GM12878 (cell line): ENCODE measurements at regions not wholly inside any gene's neighbourhood (a gene's known extent, or its start where the extent isn't known, plus 50 kb on each side); places are given as distances from the start of the nearest gene placed in this dataset.

ENCODE experiments used
- ATAC-seq: fragments of 200-7000 bp; cut with Tn5 transposase; 3 replicates; pipeline ENCODE4 v1.9.1; 2020; ENCODE audit warnings: mild to moderate bottlenecking, moderate library complexity
- BruUV-seq: library from RNA; stranded (reverse); fragments of 400-500 nt; replicated peaks from 2 replicates; lab custom pipeline; 2021; lab: Mats Ljungman, UMichigan
- CTCF ChIA-PET: fragments of 300-600 bp; sonication (Branson Sonifier 250); formaldehyde crosslinking; extraction: SDS; loops from one replicate; lab custom pipeline; 2021; ENCODE audit warnings: inconsistent platforms; lab: Yijun Ruan, JAX
- POLR2A ChIA-PET: fragments of 350-600 bp; formaldehyde crosslinking; extraction: SDS; loops from one replicate; lab custom pipeline; 2021; ENCODE audit warnings: inconsistent platforms; lab: Charles Lee
- RAD21 ChIA-PET: fragments of 300-600 bp; sonication (Branson Sonifier 250); formaldehyde crosslinking; loops from one replicate; lab custom pipeline; 2023; ENCODE audit warnings: antibody characterized with exemption; ENCODE audit not compliant: unreplicated experiment; lab: Charles Lee
- SMC1A ChIA-PET: fragments of 300-600 bp; sonication (Branson Sonifier 250); formaldehyde crosslinking; loops from one replicate; lab custom pipeline; 2023; ENCODE audit not compliant: unreplicated experiment, uncharacterized antibody; lab: Charles Lee
- DNase-seq: peaks from one replicate; pipeline ENCODE4 v3.0.0-alpha.2; 2011; ENCODE audit warnings: low read depth, low spot score
- FAIRE-seq: peaks from 3 replicates; lab custom pipeline; 2011; peaks lifted over from hg19 to GRCh38; lab: Jason Lieb, UNC
- H2AFZ ChIP-seq: 2 replicates; pipeline ENCODE4 v1.6.0; 2011; ENCODE audit warnings: low read depth, low read length, control low read depth; ENCODE audit not compliant: control insufficient read depth
- H3K27ac ChIP-seq: 2 replicates; pipeline ENCODE4 v1.5.1; 2011; ENCODE audit warnings: control low read depth; ENCODE audit not compliant: control insufficient read depth, insufficient read depth
- H3K27me3 ChIP-seq, 2 experiments: replicated peaks in 1 of 2; 2 replicates each; pipeline versions ENCODE4 v1.6.0 to v1.6.1; 2011; ENCODE audit warnings: low read length in 1 of 2; ENCODE audit not compliant: control insufficient read depth in 2 of 2, insufficient read depth in 2 of 2
- H3K36me3 ChIP-seq, 2 experiments: 2 replicates each; pipeline ENCODE4 v1.5.1; 2011; ENCODE audit warnings: low read length in 1 of 2; ENCODE audit not compliant: control insufficient read depth in 2 of 2, insufficient read depth in 2 of 2
- H3K4me1 ChIP-seq: 2 replicates; pipeline ENCODE4 v1.6.1; 2011; ENCODE audit warnings: mild to moderate bottlenecking, low read length, moderate library complexity, mixed read lengths; ENCODE audit not compliant: control insufficient read depth, insufficient read depth
- H3K4me2 ChIP-seq: 2 replicates; pipeline ENCODE4 v1.6.0; 2011; ENCODE audit warnings: control low read depth; ENCODE audit not compliant: control insufficient read depth, insufficient read depth
- H3K4me3 ChIP-seq: fragments of 200-600 bp; sonication (generic); 2 replicates; pipeline ENCODE4 v1.5.1; 2016
- H3K79me2 ChIP-seq: 2 replicates; pipeline ENCODE4 v1.6.0; 2011; ENCODE audit warnings: low read length; ENCODE audit not compliant: control insufficient read depth, insufficient read depth
- H3K9ac ChIP-seq: 2 replicates; pipeline ENCODE4 v1.8.0; 2011; ENCODE audit warnings: low read length, control low read depth, mixed read lengths; ENCODE audit not compliant: control insufficient read depth, insufficient read depth
- H3K9me3 ChIP-seq: replicated peaks from 3 replicates; pipeline ENCODE4 v1.5.1; 2011; ENCODE audit warnings: mild to moderate bottlenecking, low read length; ENCODE audit not compliant: control insufficient read depth, insufficient read depth
- H4K20me1 ChIP-seq: 2 replicates; pipeline ENCODE4 v1.6.0; 2011; ENCODE audit not compliant: control insufficient read depth, insufficient read depth
- BCL11A ChIP-seq: IDR thresholded peaks from 2 replicates; pipeline ENCODE4 v1.6.1; 2011; ENCODE audit warnings: low read depth, low read length
- CHD4 ChIP-seq: fragments of 200-600 bp; sonication (generic); IDR thresholded peaks from 2 replicates; pipeline ENCODE4 v1.6.1; 2016; ENCODE audit warnings: mild to moderate bottlenecking
- DPF2 ChIP-seq: fragments of 450-650 bp; IDR thresholded peaks from 2 replicates; pipeline ENCODE4 v1.6.1; 2017; ENCODE audit warnings: mild to moderate bottlenecking
- E2F8 ChIP-seq: fragments of 450-650 bp; IDR thresholded peaks from 2 replicates; pipeline ENCODE4 v1.6.1; 2018; ENCODE audit warnings: mild to moderate bottlenecking, low read depth, moderate library complexity; ENCODE audit not compliant: partially characterized antibody
- ETV6 ChIP-seq, 2 experiments: fragments of 450-650 bp in 1 of 2; IDR thresholded peaks in 1 of 2; conservative IDR thresholded peaks in 1 of 2; 2 replicates each; pipeline ENCODE4 v1.6.1; 2014; ENCODE audit warnings: antibody characterized with exemption in 1 of 2, borderline replicate concordance in 1 of 2, low read depth in 1 of 2, mild to moderate bottlenecking in 1 of 2, moderate library complexity in 1 of 2
- HDGF ChIP-seq: fragments of 450-650 bp; IDR thresholded peaks from 2 replicates; pipeline ENCODE4 v1.6.1; 2016; ENCODE audit warnings: antibody characterized with exemption
- IKZF1 ChIP-seq: fragments of 450-650 bp; conservative IDR thresholded peaks from 2 replicates; pipeline ENCODE4 v1.6.1; 2017; ENCODE audit warnings: antibody characterized with exemption, mild to moderate bottlenecking
- MYC ChIP-seq: IDR thresholded peaks from 2 replicates; pipeline ENCODE4 v1.6.1; 2011; ENCODE audit warnings: mild to moderate bottlenecking, low read length, moderate library complexity, inconsistent platforms; ENCODE audit not compliant: insufficient read depth, insufficient replicate concordance, insufficient read length, severe bottlenecking
- NR2C2 ChIP-seq: IDR thresholded peaks from 2 replicates; pipeline ENCODE4 v1.6.1; 2011; ENCODE audit warnings: borderline replicate concordance, low read depth; ENCODE audit not compliant: control insufficient read depth, insufficient read length
- PAX5 ChIP-seq: IDR thresholded peaks from 2 replicates; pipeline ENCODE4 v1.6.1; 2011; ENCODE audit warnings: low read depth, low read length, borderline replicate concordance
- PML ChIP-seq: IDR thresholded peaks from 2 replicates; pipeline ENCODE4 v1.6.1; 2012; ENCODE audit warnings: low read length, inconsistent platforms
- POLR2A ChIP-seq: IDR thresholded peaks from 2 replicates; pipeline ENCODE4 v1.6.1; 2011; ENCODE audit warnings: low read depth, mild to moderate bottlenecking, low read length
- POLR2AphosphoS2 ChIP-seq: IDR thresholded peaks from 2 replicates; pipeline ENCODE4 v1.6.1; 2011; ENCODE audit warnings: low read depth, mild to moderate bottlenecking, low read length, improper control_type of control experiment, moderate library complexity
- RCOR1 ChIP-seq: conservative IDR thresholded peaks from 2 replicates; pipeline ENCODE4 v1.6.1; 2012; ENCODE audit warnings: low read depth, low read length, improper control_type of control experiment
- SMAD5 ChIP-seq: IDR thresholded peaks from 2 replicates; pipeline ENCODE4 v1.6.1; 2016; ENCODE audit warnings: antibody characterized with exemption, low read depth
- SMC3 ChIP-seq: IDR thresholded peaks from 2 replicates; pipeline ENCODE4 v1.6.1; 2011; ENCODE audit warnings: low read length, improper control_type of control experiment, borderline replicate concordance
- TARDBP ChIP-seq: IDR thresholded peaks from 2 replicates; pipeline ENCODE4 v1.6.1; 2016; ENCODE audit warnings: borderline replicate concordance
- ZNF207 ChIP-seq: fragments of 450-650 bp; IDR thresholded peaks from 2 replicates; pipeline ENCODE4 v1.6.1; 2014; ENCODE audit warnings: antibody characterized with exemption, mild to moderate bottlenecking, borderline replicate concordance
- ZNF687 ChIP-seq: fragments of 450-650 bp; IDR thresholded peaks from 2 replicates; pipeline ENCODE4 v1.6.1; 2017; ENCODE audit warnings: mild to moderate bottlenecking, moderate library complexity
- ZSCAN29 ChIP-seq: fragments of 450-650 bp; IDR thresholded peaks from 2 replicates; pipeline ENCODE4 v1.6.1; 2017; ENCODE audit warnings: mild to moderate bottlenecking, moderate library complexity
- WGBS: methylation state at CpG from one replicate; pipeline ENCODE4 v1.1.6; 2016; ENCODE audit warnings: low lambda C conversion rate; ENCODE audit not compliant: insufficient replicate concordance, insufficient coverage; ENCODE audit errors: missing lambda C conversion rate; 5-methylcytosine and 5-hydroxymethylcytosine counted together
- in situ Hi-C: fragments of 300-500 bp; cut with MboI; formaldehyde crosslinking; loops from 9 replicates; pipeline ENCODE4 v1.14.3; 2018; ENCODE audit warnings: mixed read lengths
- intact Hi-C: fragments of 100-400 bp; cut with micrococcal nuclease; formaldehyde crosslinking; loops from one replicate; pipeline ENCODE4 v1.14.2; 2022; ENCODE audit not compliant: unreplicated experiment

- TF ChIP-seq HDGF (no peak), IKZF1 (no peak), PML (no peak), MYC (no peak), ZNF687 (no peak), ZSCAN29 (no peak), TARDBP (no peak), POLR2AphosphoS2 (no peak), ETV6 (conservative IDR thresholded peaks at IDR 0.05 in 1 of 2, IDR thresholded peaks at IDR 0.05 in 1 of 2; ENCODE audit: borderline replicate concordance in 1 of 2, low read depth in 1 of 2) (no peak), SMC3 (no peak)
Measured at GRCh38 chr7:9200626-9201025, 767.2 kb downstream of the NXPH1 start (continued).

GRCh38 chr7:9201928-9202327 lies 768.5 kb downstream of the NXPH1 start:
- Histone ChIP-seq H3K4me2 (no peak overlapping the region), H3K9ac (no peak overlapping the region), H3K9me3 (no peaks in the 10 kb centered on the region), H3K4me1 (no peaks in the 10 kb centered on the region), H3K27ac (no peak overlapping the region), H3K27me3 (no peaks in the 10 kb centered on the region), H3K4me3 (no peak overlapping the region), H2AFZ (no peak overlapping the region), H3K79me2 (no peaks in the 10 kb centered on the region), H4K20me1 (no peaks in the 10 kb centered on the region), H3K36me3 (no peaks in the 10 kb centered on the region)
- ATAC-seq (no peak), FAIRE-seq (no peak), DNase-seq (no peak)
- 14% methylated on average over 2 of the region's 2 CpGs for WGBS
- ChIA-PET SMC1A (interaction anchor here (1.2 kb wide), 1 partner anchor 30 kb away, joined by 4 read pairs; no protein-coding TSS in a partner anchor), POLR2A (no interaction called here), CTCF (no interaction called here), RAD21 (no interaction called here)
- BruUV-seq, result no TSS peak
- intact Hi-C loops (no loop called here), in situ Hi-C loops (no loop called here)
- TF ChIP-seq POLR2A (no peak), RCOR1 (no peak), DPF2 (no peak), ZNF207 (no peak), E2F8 (no peak), BCL11A (no peak), PAX5 (no peak), NR2C2 (no peak), SMAD5 (no peak), CHD4 (no peak)
